Colonic mucosa (tissue), 4 donors: ENCODE measurements at regions not wholly inside any gene's neighbourhood (a gene's known extent, or its start where the extent isn't known, plus 50 kb on each side); places are given as distances from the start of the nearest gene placed in this dataset.

Experiments
- DNase-seq: peaks from one replicate; pipeline ENCODE4 v3.0.0-alpha.2; 2020
- H3K27ac ChIP-seq: fragments of 200-600 bp; one replicate; pipeline ENCODE4 v1.8.0; 2021
- H3K27me3 ChIP-seq: fragments of 200-600 bp; one replicate; pipeline ENCODE4 v1.8.0; 2021
- H3K36me3 ChIP-seq: fragments of 200-600 bp; one replicate; pipeline ENCODE4 v1.8.0; 2021
- H3K4me1 ChIP-seq: fragments of 200-600 bp; one replicate; pipeline ENCODE4 v1.8.0; 2021; ENCODE audit warnings: mild to moderate bottlenecking
- H3K4me3 ChIP-seq: fragments of 200-600 bp; one replicate; pipeline ENCODE4 v1.8.0; 2021
- H3K9ac ChIP-seq, 2 donors: one replicate each; pipeline ENCODE4 v1.7.0; 2013; ENCODE audit warnings: control low read depth in 2 of 2, low read depth in 2 of 2, low read length in 2 of 2
- H3K9me3 ChIP-seq: fragments of 200-600 bp; one replicate; pipeline ENCODE4 v1.8.0; 2021
- intact Hi-C: fragments of 100-400 bp; cut with DNase I; formaldehyde crosslinking; loops from one replicate; pipeline ENCODE4 v1.14.1; 2022
- TF ChIP-seq, protein P1 (sequence below): fragments of 200-600 bp; IDR thresholded peaks from one replicate; pipeline ENCODE4 v1.8.0; 2022; ENCODE audit warnings: antibody characterized with exemption, mild to moderate bottlenecking
- donor health status: healthy.
- donor health status: DM: no; HTN: no; CAD: no.
- donor health status: DM: no; HTN: no; CAD: no.

GRCh38 chr1:81409780-81410274, 390.9 kb upstream of the ADGRL2 start:
- Histone ChIP-seq H3K9ac (no peak overlapping the region), H3K27me3 (no peaks in the 10 kb centered on the region), H3K27ac (no peak overlapping the region), H3K36me3 (no peaks in the 10 kb centered on the region), H3K9me3 (no peaks in the 10 kb centered on the region), H3K4me3 (no peak overlapping the region), H3K4me1 (no peaks in the 10 kb centered on the region)
- TF ChIP-seq, protein P1, sequence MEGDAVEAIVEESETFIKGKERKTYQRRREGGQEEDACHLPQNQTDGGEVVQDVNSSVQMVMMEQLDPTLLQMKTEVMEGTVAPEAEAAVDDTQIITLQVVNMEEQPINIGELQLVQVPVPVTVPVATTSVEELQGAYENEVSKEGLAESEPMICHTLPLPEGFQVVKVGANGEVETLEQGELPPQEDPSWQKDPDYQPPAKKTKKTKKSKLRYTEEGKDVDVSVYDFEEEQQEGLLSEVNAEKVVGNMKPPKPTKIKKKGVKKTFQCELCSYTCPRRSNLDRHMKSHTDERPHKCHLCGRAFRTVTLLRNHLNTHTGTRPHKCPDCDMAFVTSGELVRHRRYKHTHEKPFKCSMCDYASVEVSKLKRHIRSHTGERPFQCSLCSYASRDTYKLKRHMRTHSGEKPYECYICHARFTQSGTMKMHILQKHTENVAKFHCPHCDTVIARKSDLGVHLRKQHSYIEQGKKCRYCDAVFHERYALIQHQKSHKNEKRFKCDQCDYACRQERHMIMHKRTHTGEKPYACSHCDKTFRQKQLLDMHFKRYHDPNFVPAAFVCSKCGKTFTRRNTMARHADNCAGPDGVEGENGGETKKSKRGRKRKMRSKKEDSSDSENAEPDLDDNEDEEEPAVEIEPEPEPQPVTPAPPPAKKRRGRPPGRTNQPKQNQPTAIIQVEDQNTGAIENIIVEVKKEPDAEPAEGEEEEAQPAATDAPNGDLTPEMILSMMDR, result no peak
- DNase-seq, result no peak
- intact Hi-C loops, result no loop called here

GRCh38 chr1:81409262-81409661, 391.5 kb upstream of the ADGRL2 start:
- Histone ChIP-seq H3K9ac (no peak overlapping the region), H3K36me3 (no peaks in the 10 kb centered on the region), H3K9me3 (no peaks in the 10 kb centered on the region), H3K27me3 (no peaks in the 10 kb centered on the region), H3K27ac (no peak overlapping the region), H3K4me1 (no peaks in the 10 kb centered on the region), H3K4me3 (no peak overlapping the region)
- TF ChIP-seq, protein P1, result no peak
- no peak for DNase-seq
- intact Hi-C loops, result no loop called here

- no peak overlapping the region for H3K4me3 ChIP-seq
- TF ChIP-seq, protein P1, result no peak
- H3K9ac ChIP-seq, result no peak overlapping the region
- no peak overlapping the region for H3K27ac ChIP-seq
- H3K27me3 ChIP-seq, result no peaks in the 10 kb centered on the region
- no peak for DNase-seq
- H3K9me3 ChIP-seq, result no peaks in the 10 kb centered on the region
- H3K4me1 ChIP-seq, result no peaks in the 10 kb centered on the region
- no peaks in the 10 kb centered on the region for H3K36me3 ChIP-seq
- intact Hi-C loops, result no loop called here
Measured at GRCh38 chr1:81408419-81408818, 392.3 kb upstream of the ADGRL2 start.

- TF ChIP-seq, protein P1, result no peak
- no peaks in the 10 kb centered on the region for H3K9me3 ChIP-seq
- no peaks in the 10 kb centered on the region for H3K36me3 ChIP-seq
- H3K27me3 ChIP-seq, result no peaks in the 10 kb centered on the region
- no peak overlapping the region for H3K27ac ChIP-seq
- DNase-seq, result no peak
- no peaks in the 10 kb centered on the region for H3K4me1 ChIP-seq
- no peak overlapping the region for H3K4me3 ChIP-seq
- intact Hi-C loops, result no loop called here
- no peak overlapping the region for H3K9ac ChIP-seq
Measured at GRCh38 chr1:81407000-81407821, 393.5 kb upstream of the ADGRL2 start.

DNA sequence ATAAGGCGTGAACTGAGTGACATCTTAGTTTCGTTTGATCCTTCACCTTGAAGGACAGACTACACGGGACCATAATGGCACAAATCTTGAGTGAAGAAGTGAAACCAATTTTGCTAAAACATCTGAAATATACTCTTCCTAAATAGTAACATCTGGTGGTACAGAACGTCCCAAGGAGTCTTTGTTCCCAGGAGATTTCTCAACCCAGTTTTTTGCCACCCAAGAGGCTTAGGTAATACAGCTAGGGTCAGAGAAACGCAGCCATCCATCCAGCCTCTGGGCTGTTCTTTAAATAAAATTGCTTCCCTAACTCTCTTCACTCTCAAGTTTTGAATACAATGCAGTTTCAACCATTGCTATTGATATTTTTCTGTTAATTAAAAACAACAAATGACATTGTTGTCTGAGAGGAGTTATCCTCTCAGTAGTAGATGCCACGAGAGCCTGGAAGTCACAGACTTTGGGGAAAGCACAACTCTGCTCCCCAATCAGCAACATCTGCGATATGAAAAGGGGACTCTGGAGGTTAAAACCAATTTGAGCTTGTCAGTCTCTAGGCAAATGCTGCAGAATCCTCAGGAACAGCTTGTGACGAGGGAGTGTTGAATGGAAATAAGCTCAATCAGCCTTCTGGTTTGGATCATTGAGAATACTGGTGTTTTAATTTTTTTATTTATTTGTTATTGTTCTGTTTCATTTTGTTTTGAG, 394.3 kb upstream of the ADGRL2 start:
- no peaks in the 10 kb centered on the region for H3K36me3 ChIP-seq
- no peak overlapping the region for H3K27ac ChIP-seq
- no peaks in the 10 kb centered on the region for H3K27me3 ChIP-seq
- no peak for DNase-seq
- TF ChIP-seq, protein P1, result no peak
- H3K9ac ChIP-seq, result no peak overlapping the region
- no peaks in the 10 kb centered on the region for H3K9me3 ChIP-seq
- no peaks in the 10 kb centered on the region for H3K4me1 ChIP-seq
- intact Hi-C loops, result no loop called here
- no peak overlapping the region for H3K4me3 ChIP-seq
